Endothelial cell (in vitro differentiated cells): ENCODE measurements at regions not wholly inside any gene's neighbourhood (a gene's known extent, or its start where the extent isn't known, plus 50 kb on each side); places are given as distances from the start of the nearest gene placed in this dataset.

ENCODE experiments used
- DNase-seq: peaks from one replicate; pipeline ENCODE4 v3.0.0; 2021; ENCODE audit warnings: low spot score
- H3K27ac Mint-ChIP-seq: one replicate; pipeline ENCODE4 v1.8.0; 2021; ENCODE audit warnings: mixed read lengths, inconsistent platforms; ENCODE audit not compliant: unreplicated experiment
- H3K27me3 Mint-ChIP-seq: one replicate; pipeline ENCODE4 v1.8.0; 2021; ENCODE audit warnings: mild to moderate bottlenecking, moderate library complexity, mixed read lengths, inconsistent platforms; ENCODE audit not compliant: unreplicated experiment
- H3K36me3 Mint-ChIP-seq: one replicate; pipeline ENCODE4 v1.8.0; 2021; ENCODE audit warnings: mild to moderate bottlenecking, low read depth, mixed read lengths, inconsistent platforms; ENCODE audit not compliant: unreplicated experiment
- H3K4me1 Mint-ChIP-seq: one replicate; pipeline ENCODE4 v1.8.0; 2021; ENCODE audit warnings: mild to moderate bottlenecking, mixed read lengths, inconsistent platforms; ENCODE audit not compliant: unreplicated experiment
- H3K4me3 Mint-ChIP-seq: one replicate; pipeline ENCODE4 v1.8.0; 2021; ENCODE audit warnings: mild to moderate bottlenecking, mixed read lengths, inconsistent platforms; ENCODE audit not compliant: unreplicated experiment
- H3K9me3 Mint-ChIP-seq: one replicate; pipeline ENCODE4 v1.8.0; 2021; ENCODE audit warnings: mixed read lengths, inconsistent platforms; ENCODE audit not compliant: unreplicated experiment
- CTCF ChIP-seq: fragments of 200-600 bp; sonication (generic); IDR thresholded peaks from one replicate; pipeline ENCODE4 v1.5.0; 2021; ENCODE audit warnings: antibody characterized with exemption; ENCODE audit not compliant: unreplicated experiment

GRCh38 chr18:5091741-5092140, 105.3 kb downstream of the AKAIN1 start:
- Mint-ChIP-seq H3K36me3 (no peaks in the 10 kb centered on the region), H3K27me3 (peaks cover 1% of the 10 kb centered on the region), H3K27ac (no peak overlapping the region), H3K4me3 (no peak overlapping the region), H3K4me1 (peaks cover 7% of the 10 kb centered on the region), H3K9me3 (no peaks in the 10 kb centered on the region)
- DNase-seq = no peak
- no peak for TF ChIP-seq CTCF

GRCh38 chr18:5075297-5075696, 121.8 kb downstream of the AKAIN1 start:
- no peaks in the 10 kb centered on the region for H3K27me3 Mint-ChIP-seq
- no peak for DNase-seq
- H3K4me1 Mint-ChIP-seq = no peaks in the 10 kb centered on the region
- H3K36me3 Mint-ChIP-seq = no peaks in the 10 kb centered on the region
- no peak overlapping the region for H3K4me3 Mint-ChIP-seq
- no peaks in the 10 kb centered on the region for H3K9me3 Mint-ChIP-seq
- H3K27ac Mint-ChIP-seq = no peak overlapping the region
- TF ChIP-seq CTCF = no peak

GRCh38 chr18:5073026-5073944, 123.8 kb downstream of the AKAIN1 start:
- Mint-ChIP-seq H3K4me1 (no peaks in the 10 kb centered on the region), H3K9me3 (no peaks in the 10 kb centered on the region), H3K4me3 (no peak overlapping the region), H3K27ac (no peak overlapping the region), H3K36me3 (no peaks in the 10 kb centered on the region), H3K27me3 (no peaks in the 10 kb centered on the region)
- DNase-seq = peak; percentile 51
- peak; percentile 69 for TF ChIP-seq CTCF

GRCh38 chr18:5068851-5069250, 128.2 kb downstream of the AKAIN1 start:
- Mint-ChIP-seq H3K4me1 (no peaks in the 10 kb centered on the region), H3K4me3 (no peak overlapping the region), H3K27me3 (no peaks in the 10 kb centered on the region), H3K27ac (no peak overlapping the region), H3K9me3 (no peaks in the 10 kb centered on the region), H3K36me3 (no peaks in the 10 kb centered on the region)
- TF ChIP-seq CTCF = no peak
- no peak for DNase-seq

- Mint-ChIP-seq H3K4me3 (no peak overlapping the region), H3K9me3 (no peaks in the 10 kb centered on the region), H3K4me1 (no peaks in the 10 kb centered on the region), H3K36me3 (no peaks in the 10 kb centered on the region), H3K27ac (no peak overlapping the region), H3K27me3 (peaks cover 2% of the 10 kb centered on the region)
- TF ChIP-seq CTCF = peak; percentile 73
- DNase-seq = peak; percentile 35
These were observed 130.6 kb downstream of the AKAIN1 start for GRCh38 chr18:5066380-5066977.
